NCI-H446 treated with DMSO at 0.1 percent for 48 hours (cell line): ENCODE measurements at regions not wholly inside any gene's neighbourhood (a gene's known extent, or its start where the extent isn't known, plus 50 kb on each side); places are given as distances from the start of the nearest gene placed in this dataset.
"Not testable (repeated sequence)": the region's sequence is repeated elsewhere in the genome, so short reads cannot be mapped to it uniquely, and the experiment has no call there.

Experiments used
- DNase-seq: peaks from one replicate; lab custom pipeline; 2025; lab: John Stamatoyannopoulos, UW

- DNase-seq = no peak
Observed at GRCh38 chr2:41160439-41160838, 708.5 kb upstream of the SLC8A1 start.

DNA sequence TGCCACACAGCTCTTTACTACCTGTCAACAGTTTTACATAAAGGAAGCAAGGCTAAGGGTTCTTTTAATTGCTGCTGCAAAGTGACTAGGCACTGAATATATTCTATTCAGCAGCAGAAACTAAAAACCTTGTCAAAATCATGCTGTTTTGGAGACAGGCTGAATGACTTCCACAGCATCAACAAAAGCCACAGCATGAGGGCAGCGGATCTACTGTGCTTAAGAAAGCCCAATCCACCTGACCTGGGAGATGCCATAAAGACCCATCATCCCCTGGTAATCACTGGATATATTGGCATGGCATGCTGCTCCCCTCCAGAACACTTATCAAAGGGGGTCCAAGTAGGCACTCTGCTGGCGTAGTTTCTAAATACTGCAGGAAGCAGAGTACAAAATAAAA, 715.1 kb upstream of the SLC8A1 start:
- DNase-seq = no peak

GRCh38 chr2:41169744-41170143, 717.9 kb upstream of the SLC8A1 start:
- no peak for DNase-seq

DNA sequence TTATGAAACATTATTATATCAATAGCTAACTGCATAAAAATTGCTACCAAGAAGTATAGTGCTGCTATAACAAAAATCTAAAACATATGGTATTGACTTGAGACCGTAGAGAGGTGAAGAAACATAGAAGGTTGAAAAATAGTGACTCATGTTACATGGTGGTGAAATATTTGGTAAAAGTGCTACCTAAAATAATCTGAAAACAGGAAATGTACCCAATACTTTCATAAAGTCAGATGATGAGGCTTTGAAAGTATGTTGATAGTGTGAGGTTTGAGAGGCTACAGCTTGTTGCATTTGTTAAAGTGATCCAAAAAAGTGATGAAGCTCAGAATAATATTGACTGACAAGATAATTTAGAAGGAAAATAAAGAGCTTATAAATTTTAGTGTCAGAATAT, 718.7 kb upstream of the SLC8A1 start:
- DNase-seq = no peak

GRCh38 chr2:41180387-41180786, 728.5 kb upstream of the SLC8A1 start:
- no peak for DNase-seq

GRCh38 chr2:41182961-41183360, 731.1 kb upstream of the SLC8A1 start:
- no peak for DNase-seq

DNA sequence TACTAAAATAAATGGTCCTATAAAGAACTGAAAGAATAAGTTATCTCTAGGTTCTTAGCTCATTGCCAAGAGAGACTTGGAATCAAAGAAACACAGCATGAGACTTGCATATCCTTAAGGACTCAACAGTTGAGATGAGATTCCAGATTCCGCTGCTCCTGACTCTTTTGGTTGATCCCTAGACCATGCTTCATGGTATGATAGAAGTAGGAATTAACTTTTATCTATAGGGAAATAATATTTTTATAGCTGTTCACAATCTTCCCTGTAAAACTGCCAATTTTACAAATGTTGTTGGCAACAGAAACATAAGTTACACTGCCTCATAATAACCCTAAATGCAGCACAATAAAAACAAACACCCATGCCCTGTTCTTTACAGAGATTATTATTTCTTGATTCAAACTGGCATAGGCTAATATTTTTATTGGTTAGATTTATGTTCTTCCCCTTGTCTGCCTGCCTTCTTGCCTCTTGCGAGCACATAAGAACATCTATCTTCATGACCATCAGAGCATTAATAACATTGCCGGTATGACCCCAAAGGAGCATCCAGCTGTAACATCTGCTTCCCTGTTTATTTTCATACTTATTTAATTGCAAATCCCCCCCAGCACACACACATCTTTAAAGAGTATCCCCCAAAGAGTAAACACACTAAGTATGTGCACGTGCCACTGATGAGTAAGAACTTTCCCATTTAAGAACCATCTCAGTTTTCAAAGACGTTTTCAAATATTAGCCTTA, 735.7 kb upstream of the SLC8A1 start:
- DNase-seq = no peak

GRCh38 chr2:41194230-41194629, 742.3 kb upstream of the SLC8A1 start:
- no peak for DNase-seq

GRCh38 chr2:41197781-41198180, 745.9 kb upstream of the SLC8A1 start:
- DNase-seq = no peak

DNA sequence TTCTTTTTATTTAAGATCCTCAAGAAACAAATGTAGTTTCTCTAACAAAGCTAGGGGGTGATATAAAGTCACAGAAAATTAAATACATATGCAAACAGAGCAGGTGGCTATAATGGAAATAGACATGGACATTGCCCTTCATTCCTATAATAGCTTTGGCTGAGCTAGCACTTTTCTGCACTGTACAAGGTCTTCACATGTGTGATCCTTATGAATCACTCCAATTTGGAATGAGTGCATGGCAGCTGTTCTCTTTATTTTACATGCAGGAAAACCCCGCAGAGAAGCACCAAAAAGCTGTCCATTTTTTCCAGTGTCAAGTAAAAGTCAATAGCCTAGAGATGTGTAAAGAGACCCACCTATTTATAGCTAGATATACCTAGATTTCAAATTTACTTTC, 747.4 kb upstream of the SLC8A1 start:
- peak; percentile 30 for DNase-seq

GRCh38 chr2:41204315-41204714, 752.4 kb upstream of the SLC8A1 start:
- no peak for DNase-seq

GRCh38 chr2:41206004-41206403, 754.1 kb upstream of the SLC8A1 start:
- DNase-seq = no peak

DNA sequence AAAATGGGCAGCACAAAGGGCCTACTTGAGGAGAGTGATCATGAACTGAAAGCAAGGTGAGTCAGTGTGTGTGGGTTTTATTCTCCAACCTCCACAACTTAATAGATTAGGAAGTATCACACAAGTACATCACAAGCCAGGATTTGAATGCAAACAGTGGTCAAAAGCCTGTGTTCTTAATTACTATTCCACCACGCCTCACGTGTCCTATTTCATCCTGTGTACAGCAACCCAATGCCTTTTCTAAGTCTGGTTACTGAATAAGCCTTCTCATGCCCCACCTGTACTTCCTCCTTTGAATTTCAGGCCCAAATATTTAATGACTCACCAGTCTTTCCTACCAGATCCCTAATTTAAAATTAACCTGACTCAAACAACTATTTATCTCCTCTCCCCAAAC, 755.7 kb upstream of the SLC8A1 start:
- DNase-seq = no peak

DNA sequence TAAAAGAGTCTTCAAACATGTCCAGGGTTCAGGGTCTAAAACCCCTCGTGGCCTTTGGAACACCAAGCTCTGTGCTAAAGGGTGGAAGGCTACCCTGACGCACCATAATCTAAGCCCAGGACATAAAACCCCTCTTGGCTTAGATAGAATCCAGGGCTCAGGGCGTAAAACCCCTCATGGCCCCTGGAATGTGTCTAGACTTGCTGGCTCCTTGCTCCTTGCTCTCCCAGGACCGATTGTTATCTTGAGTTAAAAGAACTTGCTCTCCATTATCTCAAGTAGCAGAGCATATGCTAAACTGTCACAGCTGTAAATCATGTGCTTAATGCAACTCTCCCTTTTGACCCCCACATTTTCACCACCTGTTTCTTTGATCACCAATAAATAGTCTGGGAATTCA, 758.1 kb upstream of the SLC8A1 start:
- DNase-seq = not testable (repeated sequence)

DNA sequence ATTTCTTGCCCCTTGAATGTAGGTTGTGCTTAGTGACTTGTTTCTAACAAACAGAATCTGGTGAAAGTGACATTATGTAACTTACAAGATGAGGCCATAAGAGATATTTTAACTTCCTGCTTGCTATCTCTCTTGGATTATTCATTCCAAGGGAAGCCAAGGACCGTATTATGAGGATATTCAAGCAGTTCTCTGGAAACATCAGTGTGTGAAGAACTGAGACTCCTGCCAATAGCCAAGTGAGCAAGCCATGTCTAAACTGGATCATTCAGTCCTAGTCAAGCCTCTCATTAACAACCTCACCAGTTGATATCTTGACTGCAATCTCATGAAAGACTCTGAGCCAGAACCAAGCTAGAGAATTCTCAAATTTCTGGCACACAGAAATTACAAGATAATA, 765.1 kb upstream of the SLC8A1 start:
- no peak for DNase-seq

DNA sequence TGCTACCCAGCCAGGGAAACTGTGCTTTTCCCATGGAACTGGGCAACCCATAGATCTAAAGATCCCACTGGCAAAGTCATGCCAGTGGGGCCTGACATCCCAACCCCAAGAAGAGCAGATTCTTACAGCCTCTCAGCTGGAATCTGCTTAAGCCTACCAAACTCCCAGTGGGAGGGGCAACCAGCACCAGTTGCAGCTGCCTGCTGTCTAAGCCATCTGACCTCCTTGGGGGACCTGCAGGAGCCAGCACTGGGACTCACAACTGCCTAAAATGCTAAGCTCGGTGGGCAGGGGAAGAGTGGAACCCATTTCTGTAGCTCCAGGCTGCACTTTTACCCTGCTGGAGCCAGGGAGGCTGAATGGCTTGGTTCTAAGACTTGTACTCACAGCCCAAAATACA, 770.7 kb upstream of the SLC8A1 start:
- DNase-seq = no peak

- DNase-seq = no peak
Observed at GRCh38 chr2:41234093-41234492, 782.2 kb upstream of the SLC8A1 start.

DNA sequence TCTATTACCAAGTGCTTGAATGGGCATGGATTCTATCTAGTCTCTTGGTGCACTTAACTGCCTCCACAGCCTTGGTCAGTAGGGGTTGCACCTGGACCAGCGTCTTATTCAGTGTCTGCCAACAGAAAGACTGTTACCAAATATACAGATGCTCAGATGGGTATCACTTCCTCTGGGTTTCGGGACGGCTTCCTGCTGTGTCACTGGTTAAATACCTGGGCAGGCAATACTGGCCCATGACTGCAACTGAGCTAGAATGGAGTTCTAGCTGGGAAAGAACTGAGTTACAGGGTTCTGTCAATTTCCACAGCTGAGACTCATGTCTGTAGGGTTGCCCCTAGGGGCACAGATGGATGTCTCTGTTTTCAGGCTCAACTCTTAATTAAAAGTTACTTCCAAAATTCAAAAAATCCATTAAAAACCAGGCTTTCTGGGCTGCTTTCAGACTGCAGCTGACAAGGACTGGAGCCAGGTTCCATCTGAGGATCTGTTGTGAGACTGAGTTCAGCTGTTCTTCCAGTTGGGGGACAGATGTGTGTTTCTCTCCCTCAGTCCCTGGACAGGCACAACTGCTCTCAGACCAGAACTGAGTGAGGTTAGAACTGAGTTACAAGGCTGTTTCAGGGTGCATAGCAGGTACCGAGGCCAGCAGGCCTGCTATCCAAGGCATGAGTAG, 789.6 kb upstream of the SLC8A1 start:
- no peak for DNase-seq

GRCh38 chr2:41242001-41242331, 790.1 kb upstream of the SLC8A1 start:
- DNase-seq = no peak

DNA sequence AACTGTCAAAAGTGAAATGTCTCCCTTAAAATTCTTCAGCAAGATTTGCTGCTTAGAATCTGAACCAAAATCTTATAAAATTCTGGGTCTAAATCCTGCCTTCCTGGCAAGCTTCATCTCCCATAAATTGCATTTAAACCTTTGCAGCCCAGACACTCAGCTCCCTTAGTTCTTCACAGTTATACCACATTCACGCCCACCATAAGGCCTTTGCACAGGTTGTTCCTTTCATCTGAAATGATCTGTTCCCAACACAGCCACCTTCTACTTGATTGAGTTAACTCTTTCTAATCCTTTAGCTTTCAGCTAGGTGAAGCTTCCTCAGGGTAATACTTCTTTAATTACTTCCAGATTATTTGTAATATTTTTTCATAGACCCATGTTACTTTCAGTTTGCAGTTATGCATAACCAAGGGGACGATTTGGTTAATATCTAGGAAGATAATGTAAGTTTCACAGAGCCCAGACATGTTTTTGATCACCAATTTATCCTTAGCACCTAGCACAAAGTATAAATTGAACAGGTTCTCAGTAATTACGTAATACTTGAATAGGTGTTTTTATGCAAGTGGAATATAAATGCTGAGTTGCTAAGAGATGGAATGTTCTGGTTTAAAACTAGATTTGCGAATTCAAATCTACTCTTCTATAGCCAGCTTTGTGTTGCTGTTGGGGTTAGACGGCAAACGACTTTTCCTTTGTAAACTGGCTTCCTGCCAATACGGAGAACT, 779.7 kb upstream of the PKDCC start:
- no peak for DNase-seq

DNA sequence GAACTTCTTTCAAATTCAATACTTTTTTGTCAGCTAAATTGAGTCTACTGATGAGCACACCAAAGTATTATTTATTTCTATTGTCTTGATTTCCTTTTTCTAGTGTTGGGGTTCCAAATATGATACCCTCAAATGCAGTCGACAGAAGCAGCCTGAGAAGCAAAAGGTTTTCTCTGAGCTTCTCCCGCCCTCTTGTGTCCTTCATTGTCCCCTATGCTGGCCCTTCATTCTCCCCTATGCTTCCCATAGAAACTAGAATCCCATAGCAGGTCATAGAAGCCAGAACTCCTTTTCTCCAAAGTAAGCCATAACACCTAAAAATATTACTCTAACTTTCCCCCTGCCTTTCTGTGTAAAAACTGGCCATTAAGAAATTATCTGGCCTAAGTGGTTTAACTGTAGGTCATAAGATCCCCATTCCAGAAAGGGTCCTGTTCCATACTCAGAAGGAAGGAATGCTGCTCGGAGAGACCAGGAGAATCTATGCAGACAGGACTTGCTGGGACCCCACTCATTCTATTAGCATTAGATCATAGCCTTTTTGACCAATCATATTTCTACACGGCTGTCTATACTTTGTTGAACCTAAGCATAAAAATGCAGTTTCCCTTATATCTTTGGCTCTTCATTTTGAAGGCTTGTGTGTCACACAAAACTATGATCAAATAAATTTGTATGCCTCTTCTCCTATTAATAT, 764.6 kb upstream of the PKDCC start:
- DNase-seq = no peak

- no peak for DNase-seq
Observed at GRCh38 chr2:41293491-41293890, 754.3 kb upstream of the PKDCC start.

DNA sequence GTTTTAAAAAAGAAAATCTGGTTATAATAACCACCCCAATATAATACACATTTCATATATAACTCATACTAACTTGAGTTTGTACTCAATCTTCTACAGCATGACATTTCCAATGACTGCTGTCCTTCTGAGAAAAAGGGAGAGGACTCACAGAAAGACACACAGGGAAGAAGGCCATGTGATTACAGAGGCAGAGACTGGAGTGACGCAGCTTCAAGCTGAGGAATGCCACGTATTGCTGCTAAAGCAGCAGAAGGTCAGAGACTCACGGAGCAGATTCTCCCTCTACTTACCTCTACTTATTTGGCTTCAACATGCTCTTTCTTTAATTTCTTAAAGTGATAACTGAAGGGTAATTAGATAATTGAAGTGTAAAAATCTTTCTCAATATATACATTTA, 753.5 kb upstream of the PKDCC start:
- no peak for DNase-seq
